ENCODE measurements at regions not wholly inside any gene's neighbourhood (a gene's known extent, or its start where the extent isn't known, plus 50 kb on each side); places are given as distances from the start of the nearest gene placed in this dataset.

DNA sequence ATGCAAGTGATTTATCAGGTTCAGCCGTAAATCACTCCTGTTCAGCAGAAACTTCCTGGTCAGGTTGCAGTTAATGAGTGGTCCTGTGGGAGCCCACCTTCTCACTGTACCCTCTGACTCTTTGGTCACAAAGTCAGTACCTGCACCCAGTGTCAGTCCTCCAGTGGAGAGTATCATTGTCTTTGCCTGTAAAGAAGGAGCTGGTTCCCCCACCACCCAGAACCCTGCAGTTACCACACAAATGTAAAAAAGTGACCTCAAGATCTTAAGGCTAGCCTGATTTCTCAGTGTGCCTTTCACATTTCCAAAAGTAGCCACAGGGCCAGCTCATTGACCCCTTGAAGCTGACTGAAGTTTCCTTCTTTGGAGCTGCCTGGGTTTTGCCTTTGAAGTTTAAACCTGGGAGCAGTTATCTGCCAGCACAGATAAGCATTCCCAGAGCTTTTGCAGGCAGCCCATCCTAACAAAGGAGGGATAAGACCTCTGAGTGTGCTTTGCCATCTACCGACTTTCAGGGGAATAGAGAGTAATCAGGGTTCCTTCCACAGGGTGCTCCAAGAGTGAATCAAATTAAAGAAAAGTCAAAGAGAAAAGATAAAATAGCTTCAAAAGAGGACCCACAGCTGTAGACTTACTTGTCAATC lies 725.2 kb downstream of the CPS1 start:
- Histone ChIP-seq H3K4me1 (ENCODE audit: control insufficient read depth, insufficient read depth, low read length) (peaks cover 6% of the 10 kb centered on the region), H3K4me3 (ENCODE audit: low read depth, low read length) (no peak overlapping the region), H3K27ac (ENCODE audit: low read depth, low read length) (no peak overlapping the region), H3K9ac (ENCODE audit: low read length) (peak overlapping the region; percentile 19), H3K36me3 (ENCODE audit: control insufficient read depth, insufficient read depth, low read length) (no peaks in the 10 kb centered on the region), H3K9me3 (ENCODE audit: control insufficient read depth, insufficient read depth, low read depth, low read length) (no peaks in the 10 kb centered on the region), H3K27me3 (ENCODE audit: control insufficient read depth, insufficient read depth, low read length) (no peaks in the 10 kb centered on the region)

DNA sequence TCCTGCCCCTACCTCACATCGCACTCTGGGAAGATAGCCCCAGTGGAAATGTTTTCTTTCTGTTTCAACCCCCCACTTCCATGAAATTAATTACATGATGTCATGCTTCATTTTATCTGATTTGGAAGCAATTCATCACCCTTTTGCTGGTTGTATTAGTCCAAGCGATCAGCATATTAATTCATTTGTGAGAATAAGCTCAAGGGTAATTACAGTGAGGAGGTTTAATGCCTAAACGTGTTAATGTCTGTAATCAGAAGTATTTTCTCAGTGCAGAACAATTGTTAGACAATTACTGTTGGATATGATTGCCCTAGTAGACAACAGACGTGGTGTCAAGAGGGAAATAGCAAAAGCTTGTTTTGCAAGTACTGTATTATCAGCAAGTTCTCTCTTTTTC lies 746.3 kb downstream of the CPS1 start:
- H3K27me3 ChIP-seq (ENCODE audit: control insufficient read depth, insufficient read depth, low read length) = no peaks in the 10 kb centered on the region
- peaks cover 10% of the 10 kb centered on the region for H3K4me1 ChIP-seq (ENCODE audit: control insufficient read depth, insufficient read depth, low read length)
- no peaks in the 10 kb centered on the region for H3K9me3 ChIP-seq (ENCODE audit: control insufficient read depth, insufficient read depth, low read depth, low read length)
- no peaks in the 10 kb centered on the region for H3K36me3 ChIP-seq (ENCODE audit: control insufficient read depth, insufficient read depth, low read length)
- H3K4me3 ChIP-seq (ENCODE audit: low read depth, low read length) = no peak overlapping the region
- H3K9ac ChIP-seq (ENCODE audit: low read length) = no peak overlapping the region
- no peak overlapping the region for H3K27ac ChIP-seq (ENCODE audit: low read depth, low read length)

DNA sequence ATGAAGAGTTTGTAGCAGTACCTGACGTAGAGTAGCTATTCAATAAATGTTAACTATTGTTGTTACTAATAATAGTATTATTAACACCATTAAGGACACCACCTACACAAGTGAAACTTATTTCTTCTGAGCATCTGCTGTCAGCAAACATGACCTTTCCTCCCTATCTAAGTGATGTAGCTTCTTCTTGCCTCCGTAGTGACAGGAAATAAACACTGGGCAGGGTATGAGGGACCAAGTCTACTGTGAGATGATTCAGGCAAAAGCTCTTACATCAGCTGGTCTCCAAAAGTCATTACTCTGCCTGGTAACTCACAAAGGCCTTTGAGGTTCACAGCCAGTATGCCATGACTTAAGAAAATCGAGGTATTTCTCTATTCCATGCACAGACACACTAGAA lies 750.5 kb downstream of the CPS1 start:
- no peak overlapping the region for H3K9ac ChIP-seq (ENCODE audit: low read length)
- no peaks in the 10 kb centered on the region for H3K36me3 ChIP-seq (ENCODE audit: control insufficient read depth, insufficient read depth, low read length)
- no peaks in the 10 kb centered on the region for H3K9me3 ChIP-seq (ENCODE audit: control insufficient read depth, insufficient read depth, low read depth, low read length)
- no peak overlapping the region for H3K4me3 ChIP-seq (ENCODE audit: low read depth, low read length)
- no peak overlapping the region for H3K27ac ChIP-seq (ENCODE audit: low read depth, low read length)
- H3K4me1 ChIP-seq (ENCODE audit: control insufficient read depth, insufficient read depth, low read length) = peaks cover 10% of the 10 kb centered on the region
- H3K27me3 ChIP-seq (ENCODE audit: control insufficient read depth, insufficient read depth, low read length) = no peaks in the 10 kb centered on the region
